ENCODE measurements at regions not wholly inside any gene's neighbourhood (a gene's known extent, or its start where the extent isn't known, plus 50 kb on each side); places are given as distances from the start of the nearest gene placed in this dataset.

DNA sequence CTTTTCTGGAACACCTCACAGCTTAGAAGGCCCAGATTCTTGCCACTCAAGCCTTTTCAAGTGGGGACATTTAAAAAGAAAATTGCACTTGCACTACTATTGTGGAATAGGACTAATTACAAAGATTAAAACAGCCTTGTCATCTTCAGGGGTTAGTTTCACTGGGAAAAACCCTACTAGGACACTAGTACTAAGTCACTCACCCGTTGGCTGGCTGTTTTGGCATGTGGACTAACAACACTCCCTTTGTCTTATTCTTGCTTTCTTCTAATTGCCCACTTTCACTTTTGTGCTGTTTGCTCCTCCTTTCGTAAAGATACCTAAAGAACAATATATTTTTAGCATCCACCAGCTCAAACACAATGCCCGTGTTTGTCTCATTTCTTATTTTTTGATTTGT, 200.9 kb upstream of the MID1 start:
- DNase-seq = no peak

DNA sequence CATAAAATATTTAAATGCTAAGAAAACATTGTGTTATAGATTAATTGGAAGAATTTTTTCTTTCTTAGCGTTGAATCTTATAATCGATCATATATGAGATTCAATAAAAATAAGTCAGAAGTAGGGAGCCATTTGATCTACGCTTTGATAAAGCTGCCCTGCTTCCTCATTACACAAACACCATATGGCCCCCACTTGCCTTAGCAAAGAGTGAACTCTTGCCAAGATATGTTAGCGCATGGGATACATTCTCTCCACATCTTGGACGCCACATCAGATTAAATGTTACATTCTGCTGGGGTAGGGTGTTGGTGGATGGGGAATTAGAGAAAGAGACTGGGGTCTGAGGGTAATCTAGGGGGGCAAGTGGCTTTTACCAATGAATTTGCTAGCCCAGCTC, 207.7 kb upstream of the MID1 start:
- DNase-seq = no peak

DNA sequence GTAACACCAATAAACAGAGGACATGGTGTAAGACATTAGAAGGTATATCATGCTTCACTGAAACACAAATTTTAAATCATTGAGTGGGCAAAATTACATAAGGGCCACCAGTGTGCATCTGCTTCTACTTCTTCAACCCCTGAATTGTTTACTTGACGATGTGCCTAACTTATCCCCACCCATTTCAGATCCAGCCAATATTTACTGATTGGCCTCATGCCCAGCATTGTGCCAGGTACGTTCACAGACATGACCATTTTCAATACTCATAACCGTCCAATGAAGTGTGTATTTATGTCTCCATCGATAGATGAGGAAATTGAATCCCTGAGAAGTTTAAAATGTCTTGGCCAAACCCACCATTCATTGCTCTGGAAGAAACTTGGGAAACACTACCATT, 208.3 kb upstream of the MID1 start:
- DNase-seq = no peak

DNA sequence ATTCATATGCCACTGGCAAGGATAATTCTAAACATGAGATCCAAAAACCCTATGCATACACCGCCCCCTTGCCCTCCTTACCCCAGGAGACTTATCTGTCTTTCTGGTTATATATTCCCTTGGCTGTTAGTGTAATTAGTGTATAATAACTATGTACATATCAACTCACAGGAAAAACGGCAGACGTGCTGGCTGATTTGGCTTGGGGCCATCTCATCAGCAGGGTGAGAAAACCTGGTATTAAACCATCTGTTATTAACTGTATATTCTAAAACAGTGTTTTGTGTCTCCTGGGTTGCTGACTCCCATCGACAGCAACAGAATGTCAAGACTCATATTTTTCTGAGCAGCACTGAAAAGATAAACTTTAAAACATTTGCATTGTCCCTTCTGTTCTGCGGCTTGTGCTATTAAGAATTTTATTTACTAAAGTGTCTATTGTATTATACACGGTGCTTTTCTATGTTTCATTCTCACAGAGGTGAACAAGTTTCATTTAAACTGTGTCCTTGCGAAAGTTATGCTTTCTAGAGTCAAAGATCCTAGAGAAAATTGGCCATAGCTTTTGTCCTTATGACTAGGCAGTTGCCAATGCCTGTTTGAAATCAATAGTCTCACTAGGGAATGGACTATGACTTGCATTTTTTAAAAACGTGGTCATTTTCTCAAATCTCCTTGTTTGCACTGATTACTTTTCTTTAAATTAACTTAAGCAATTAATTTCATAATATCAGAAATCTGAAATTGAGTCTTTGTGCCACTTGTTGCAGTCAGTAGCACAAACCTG, 211.5 kb upstream of the MID1 start:
- DNase-seq = no peak

DNA sequence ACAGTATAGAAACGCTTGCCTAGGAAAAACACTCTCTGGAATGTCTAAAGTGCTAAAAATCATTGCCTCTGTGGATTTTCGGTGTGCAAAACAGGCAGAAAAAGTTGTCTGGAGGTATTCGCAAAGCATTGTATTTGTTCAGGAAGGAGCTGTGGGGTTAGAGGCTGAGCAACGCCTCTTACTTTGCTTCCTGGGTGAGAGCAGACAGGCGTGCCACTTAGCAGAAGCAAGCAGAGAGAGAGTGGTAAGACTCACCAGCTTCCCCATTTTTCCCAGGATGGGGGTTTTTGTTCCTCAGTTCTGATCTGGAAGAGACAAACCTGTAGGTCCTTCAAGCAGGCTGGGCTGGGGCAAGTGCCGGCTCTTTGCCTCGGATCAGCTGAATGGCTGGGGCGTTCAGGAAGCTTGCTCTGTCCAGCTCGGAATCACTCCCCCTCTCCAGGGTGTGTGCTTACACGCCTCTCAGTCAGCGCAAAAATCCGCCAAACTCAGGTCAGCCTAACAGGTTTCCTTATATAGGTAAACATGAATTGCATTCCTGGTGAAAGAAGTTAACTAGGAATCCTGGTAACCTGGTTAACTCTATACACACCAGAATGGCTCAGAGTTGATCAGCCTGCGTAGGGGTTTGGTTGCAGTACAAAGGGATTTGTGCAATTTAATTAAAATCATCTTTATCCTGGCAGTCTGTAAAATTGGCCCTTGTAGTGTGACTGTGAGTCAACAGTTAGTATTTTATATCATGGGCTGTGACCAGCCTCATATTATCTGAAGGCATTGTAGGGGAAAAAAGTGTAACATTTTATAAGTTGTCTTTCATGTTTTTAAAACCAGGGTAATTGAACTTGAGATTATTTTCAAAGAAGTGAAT, 213.1 kb upstream of the MID1 start:
- DNase-seq = no peak

DNA sequence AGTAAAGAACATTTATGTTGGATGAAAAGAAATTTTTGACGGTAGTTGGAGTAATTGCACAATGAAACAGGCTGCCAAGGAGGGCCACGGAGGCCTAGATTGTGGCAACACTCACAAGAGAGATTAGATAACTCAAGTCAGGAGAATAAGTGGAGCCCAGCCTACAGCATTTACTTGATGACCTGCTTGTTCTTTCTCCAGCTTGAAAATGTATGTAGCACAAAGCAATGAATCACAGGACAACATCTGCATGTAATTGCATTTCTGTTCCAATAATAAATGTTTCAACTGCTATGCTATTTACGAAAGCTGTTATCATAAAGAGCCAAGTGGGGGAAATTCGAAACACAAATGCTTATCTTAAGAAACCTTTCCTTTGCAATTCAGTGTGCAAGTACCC, 221.2 kb upstream of the MID1 start:
- no peak for DNase-seq

DNA sequence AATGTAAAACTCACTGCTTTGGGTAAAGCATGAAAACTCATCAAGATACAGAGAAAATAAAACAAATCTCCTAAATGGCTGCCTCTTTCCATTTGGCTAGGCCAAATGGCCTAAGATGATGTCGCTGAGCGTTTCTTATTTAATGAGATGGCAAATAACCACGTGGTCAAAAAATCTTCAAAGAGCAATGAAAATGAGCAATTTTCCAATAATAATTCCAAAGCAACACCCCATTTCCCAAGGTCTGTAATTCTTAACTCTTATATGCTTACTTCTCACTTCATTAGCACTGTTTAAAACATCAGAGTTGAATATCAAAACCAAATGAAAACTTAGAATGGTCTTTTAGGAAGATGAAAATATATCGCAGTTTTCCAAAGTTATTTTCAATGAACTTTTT, 222.3 kb upstream of the MID1 start:
- DNase-seq = no peak

DNA sequence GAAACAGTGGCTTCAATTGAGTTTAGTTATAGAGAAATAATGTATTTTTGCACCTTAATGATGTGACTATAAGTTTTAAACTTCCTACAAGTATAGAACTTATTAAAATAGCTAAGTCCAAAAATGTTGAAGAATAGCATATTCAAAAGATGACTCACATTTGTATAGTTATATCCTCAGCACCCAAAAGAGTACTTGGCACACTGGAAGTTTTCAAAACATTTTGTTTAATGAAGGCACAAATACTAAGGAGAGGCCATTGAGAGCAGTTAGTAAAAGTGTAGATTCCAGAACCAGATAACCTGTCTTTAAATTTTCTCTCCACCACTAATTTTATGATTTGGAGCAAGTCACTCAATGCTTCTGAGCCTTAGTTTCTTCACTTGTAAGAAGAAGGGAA, 226.9 kb upstream of the MID1 start:
- no peak for DNase-seq

DNA sequence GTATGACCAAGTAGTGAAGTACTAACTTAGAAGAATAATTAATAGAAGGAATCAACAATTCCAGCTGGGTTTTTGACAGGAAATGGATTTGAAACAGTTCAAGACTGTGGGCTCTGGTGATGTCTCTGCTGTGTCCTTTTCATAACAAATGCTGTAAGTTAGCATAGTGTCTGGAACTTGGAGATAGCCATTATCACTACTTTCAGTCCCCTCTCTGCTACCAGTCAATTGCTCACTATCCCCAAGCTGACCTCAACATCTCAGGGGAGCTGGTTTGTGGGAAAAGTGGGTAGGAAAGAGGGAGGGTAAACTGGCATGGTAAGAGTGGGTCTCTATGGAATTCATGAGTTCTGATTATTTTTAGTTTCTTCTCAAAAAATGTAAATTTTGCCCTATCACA, 231.4 kb upstream of the MID1 start:
- no peak for DNase-seq

DNA sequence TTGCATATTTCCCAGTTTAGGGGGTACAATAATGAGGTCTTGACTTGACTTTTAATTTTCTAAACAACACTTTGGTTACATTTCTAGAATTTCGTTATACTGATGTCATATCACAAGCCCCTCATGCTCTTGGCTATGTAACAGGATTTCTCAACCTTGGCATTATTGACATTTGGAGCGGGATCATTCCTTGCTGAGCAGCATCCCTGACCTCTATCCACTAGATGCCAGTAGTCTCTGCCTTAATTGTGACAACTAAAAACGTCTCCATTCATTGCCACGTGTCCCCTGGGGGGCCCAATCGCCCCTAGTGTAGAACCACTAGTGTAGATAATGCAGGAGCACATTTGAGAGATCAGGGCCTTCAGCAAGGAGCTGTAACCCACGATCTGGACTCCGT, 234.2 kb upstream of the MID1 start:
- no peak for DNase-seq

DNA sequence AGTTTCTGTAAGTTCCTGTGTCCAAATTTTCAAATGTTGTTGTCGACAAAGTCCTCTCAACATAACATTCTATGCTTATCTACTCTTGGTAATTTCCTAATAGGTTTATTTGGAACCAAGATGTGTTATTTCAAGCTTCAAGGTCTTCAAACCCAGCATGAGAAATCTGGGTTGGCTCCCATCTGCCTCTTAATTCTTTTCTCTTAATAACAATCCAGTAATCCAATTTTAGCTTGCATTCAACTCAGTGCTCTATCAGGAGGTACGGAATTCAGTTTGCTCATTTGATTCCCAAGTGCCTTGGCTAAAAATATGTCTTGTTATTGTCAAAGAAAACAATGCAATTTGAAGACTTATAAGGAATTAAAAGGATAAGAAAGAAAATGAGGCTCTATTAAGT, 235.5 kb upstream of the MID1 start:
- DNase-seq = no peak

DNA sequence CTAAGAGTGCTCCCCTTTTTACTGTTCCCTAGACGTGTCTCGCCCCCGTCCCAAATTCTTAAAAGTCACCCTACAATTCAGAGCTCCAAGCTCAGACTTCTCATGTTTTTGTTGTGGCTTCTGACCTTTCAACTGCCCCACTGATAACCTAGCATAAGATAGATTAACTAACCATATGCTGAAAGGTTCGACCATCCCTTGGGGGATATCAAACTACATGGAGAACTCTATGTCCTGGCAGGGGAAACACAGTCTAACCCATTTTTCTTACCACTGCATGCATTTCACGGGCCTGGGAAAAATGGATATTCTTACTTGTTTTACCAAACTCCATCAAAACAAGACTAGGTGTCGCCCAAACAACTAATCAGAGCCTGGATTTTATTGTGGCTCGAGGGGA, 236.4 kb upstream of the MID1 start:
- DNase-seq = no peak

DNA sequence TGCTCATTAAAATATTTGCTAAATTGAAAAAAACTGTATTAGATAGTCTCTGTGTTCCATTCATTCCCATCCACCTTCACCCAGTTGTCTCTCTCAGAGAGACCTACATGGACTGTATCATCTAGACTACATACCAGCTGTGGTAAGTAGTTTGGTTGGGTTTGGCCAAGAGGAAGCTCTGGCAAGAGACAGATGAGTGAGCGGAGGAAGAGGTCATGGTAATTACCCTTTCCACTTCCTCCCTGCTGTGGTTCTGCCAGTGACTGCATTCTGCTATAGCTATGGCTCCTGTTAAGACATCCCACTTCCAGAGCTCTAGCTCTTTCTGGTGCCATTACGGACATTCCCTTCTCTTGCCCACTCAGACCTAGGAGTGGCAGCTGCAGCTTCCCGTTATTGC, 239.0 kb upstream of the MID1 start:
- no peak for DNase-seq

DNA sequence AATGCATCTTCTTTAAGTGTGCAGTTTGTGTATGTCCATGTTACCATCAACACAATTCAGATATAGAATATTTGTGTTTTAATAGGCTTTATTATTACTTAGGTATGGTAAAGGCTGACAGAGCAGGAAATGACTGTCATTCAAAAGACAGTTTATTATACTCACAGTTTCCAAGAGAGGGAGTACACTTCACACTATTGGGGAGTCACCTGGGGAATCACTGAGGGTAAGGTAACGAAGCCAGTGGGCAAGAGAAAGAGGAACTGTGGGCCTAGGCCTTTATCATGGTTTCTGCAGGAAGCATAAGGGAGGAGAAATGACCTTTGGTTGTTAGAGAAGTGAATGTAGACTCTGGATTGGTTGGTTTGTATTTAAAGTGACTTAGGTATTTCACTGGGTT, 235.1 kb upstream of the HCCS start:
- no peak for DNase-seq

DNA sequence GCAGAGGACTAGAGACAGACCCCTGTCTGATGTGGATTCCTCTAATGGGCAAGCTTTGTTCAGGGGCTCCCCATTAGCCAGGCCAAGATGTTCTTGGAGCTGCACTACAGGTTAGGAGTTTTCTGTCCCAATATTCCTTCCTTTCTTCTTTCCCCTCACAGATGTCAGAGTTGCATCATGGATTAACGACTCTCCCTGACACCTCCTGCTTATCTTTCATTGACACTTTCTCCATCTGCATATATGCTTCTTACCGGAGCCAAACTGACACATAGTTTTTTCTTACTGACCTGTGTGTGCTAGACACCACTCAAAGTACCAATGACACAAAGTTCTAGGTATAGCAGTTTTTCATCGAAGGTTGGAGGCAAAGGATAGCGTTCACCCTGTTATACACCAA, 228.6 kb upstream of the HCCS start:
- no peak for DNase-seq

DNA sequence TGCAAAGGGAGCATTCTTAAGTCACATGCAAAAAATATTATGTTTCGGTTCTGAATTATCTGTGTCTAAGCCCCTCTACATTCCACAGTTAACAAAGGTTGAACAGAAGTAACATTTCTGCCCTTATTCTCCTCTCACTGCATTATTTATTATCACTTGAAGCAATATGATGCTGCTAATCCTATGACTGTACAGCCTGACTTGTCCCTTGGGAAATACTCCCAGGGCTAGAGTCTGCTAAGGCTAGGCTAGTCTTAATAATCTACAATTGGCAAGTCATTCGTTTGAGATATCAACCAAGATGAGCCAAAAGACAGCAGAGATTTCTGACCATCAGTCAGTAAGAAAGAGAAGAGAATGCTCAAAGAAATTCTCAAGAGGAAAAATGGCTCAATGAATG, 226.9 kb upstream of the HCCS start:
- no peak for DNase-seq

DNA sequence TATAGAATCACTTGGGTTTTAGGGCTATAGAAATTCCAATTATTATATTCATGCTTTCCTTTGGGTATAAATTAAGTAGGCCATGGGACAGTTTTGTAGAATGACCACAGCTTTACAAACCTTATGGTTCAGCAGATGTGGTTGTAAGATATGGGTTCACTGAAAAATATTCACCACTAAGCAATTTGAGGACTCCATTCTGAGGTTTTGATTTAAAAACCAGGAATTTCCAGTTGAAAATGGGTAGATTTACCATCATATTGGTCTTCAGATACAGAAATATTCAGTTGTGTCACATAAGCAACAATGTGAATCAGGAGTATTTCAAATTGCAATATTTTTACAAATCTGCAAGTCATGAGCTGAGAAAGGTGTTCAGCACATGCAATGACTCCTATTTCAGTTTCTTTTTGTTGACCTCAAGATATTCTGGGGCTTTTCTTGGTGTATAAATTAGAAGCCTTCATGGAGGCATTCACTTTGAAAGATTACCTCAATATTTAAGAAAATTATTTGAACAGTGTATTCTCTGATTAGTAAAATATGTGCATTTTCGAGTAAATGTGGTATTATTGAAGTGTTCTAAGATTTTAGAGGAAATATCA, 218.4 kb upstream of the HCCS start:
- no peak for DNase-seq

DNA sequence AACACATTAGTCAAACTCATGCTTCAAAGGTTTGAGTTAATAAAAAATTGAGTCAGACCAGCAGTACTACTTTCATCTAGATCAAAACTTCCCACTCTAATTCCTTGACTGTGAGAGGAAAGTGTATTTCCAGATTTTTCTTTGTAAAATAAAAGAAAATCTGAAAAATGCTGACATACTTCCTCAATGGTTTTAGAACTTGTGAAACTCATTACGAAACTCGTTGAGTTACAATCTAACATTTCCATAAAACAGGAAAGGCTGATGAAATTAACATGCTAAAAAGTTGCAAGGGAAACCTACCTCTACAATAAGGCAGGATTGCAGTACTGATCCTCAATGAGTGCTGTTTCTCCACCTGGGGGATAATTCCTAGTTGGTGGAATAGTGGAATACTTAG, 217.8 kb upstream of the HCCS start:
- DNase-seq = no peak

DNA sequence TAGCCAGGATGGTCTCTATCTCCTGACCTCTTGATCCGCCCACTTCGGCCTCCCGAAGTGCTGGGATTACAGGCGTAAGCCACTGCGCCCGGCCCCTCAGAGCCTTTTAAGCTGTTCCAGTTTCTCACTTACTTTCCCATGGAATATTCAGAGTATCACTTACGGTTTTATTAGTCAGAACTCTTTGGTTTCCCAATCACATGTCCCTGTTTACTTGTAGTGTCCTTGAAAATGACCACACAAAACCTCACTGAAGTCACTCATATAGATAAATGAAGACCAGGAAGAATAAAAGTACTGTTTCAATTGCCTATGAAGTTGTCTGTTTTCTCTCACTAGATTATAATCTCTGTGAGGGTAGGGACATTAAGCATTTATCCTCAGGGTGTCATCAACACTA, 217.2 kb upstream of the HCCS start:
- DNase-seq = no peak

DNA sequence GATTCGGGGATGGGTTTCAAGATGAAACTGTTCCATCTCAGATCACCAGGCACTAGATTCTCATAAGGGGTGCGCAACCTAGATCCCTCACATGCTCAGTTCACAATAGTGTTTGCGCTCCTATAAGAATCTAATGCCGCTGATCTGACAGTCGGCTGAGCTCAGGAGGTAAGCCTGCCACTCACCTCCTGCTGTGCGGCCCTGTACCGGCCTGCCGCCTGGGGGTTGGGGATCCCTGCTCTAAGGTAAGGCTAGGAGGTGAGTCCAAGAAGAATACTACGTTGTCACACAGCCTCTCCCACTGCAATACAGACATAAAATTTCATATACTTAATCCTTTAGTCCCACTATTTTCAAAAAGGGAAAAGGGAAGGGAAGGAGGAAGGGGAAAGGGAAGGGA, 213.4 kb upstream of the HCCS start:
- DNase-seq = no peak

DNA sequence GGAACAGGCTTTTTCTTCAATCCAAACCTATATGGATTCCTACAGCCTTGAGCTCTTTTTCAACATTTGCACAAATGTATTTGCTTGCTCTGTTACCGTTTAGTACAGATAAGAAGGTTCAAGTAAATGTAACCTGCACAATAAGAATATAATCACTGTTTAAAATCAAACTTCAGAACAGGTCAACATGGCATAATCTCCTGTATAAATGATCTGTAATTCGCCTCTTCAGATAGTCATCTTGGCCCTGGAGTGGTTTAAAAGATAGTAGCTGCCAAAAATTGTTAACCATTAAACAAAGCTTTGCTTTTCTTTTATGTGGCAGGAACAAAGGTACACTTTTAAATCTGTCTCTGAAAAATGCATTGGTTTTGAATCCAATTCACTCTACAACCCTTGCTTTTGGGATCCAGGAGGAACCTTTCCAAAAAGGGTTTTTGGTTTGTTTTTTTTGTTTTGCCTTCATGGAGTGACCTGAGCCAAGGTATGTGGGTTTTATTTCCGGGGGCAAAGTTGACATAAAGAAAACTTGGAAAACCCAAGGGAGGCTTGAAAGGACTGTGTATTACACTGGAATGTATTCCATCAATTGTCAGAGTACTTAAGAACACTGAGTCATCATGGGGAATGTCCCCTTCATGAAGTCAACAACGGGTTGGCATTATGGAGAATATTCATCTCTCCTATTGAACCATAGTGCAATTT, 210.4 kb upstream of the HCCS start:
- no peak for DNase-seq

DNA sequence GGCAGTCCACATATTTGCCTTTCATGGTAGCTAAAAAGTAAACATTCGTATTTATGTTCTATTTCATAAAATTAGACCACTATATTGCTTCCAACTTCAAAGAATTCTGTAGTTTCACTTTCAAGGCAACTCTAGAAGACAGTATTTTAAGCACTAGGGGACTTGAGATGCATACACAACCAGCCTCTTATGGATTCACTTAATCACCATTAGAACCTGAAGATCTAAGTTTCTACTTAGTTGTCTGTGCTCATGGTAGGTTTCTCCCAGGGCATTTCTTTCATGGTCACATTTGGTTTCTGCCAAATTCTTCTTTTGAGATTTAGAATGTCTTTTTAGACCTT, 209.9 kb upstream of the HCCS start:
- no peak for DNase-seq

DNA sequence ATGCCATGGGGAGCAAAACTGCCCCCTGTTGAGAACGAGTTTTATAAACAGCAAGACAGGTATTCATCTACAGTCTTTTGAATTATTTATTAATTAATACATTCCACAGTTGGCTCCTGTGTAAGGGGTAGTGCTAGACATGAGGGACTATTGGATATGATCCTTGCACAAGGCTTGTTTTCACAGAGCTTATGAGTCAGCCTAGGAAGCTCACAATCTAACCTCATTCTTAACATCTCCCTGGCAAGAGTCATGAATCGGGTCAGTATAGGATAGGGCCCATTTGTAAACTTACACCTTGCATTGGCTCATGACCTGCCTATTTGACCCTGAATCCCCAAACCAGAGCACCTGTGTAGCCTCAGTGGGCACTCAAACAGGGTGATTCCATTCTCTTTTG, 209.1 kb upstream of the HCCS start:
- DNase-seq = no peak

DNA sequence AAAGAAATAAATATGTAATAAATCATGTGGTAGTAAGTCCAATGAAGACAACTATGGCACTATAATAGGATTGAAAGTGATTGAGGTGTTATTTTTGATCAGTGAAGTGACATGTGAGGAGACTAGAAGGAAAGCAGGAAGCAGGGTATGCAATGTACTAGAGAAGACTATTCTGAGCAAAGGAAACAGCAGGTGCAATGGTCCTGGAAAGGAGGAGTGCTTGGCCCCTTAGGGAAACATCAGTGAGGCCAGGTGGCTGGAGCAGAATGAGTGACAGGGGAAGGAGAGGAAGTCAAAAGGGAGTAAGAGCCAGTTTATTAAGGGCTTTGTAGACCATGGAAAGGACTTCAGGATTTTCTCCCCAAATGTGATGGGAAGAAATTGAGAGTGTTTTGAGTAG, 207.6 kb upstream of the HCCS start:
- DNase-seq = no peak

All from stimulated activated CD4-positive, alpha-beta T cell treated with anti-CD3 and anti-CD28 coated beads, Interleukin-2, amount 100 ng/mL, for 24 hours (primary cell).